Uterus (tissue), 3 donors: ENCODE measurements at regions not wholly inside any gene's neighbourhood (a gene's known extent, or its start where the extent isn't known, plus 50 kb on each side); places are given as distances from the start of the nearest gene placed in this dataset.

Source experiments
- DNase-seq, 2 donors: peaks; one replicate each; pipeline ENCODE4 v3.0.0-alpha.2; 2019 to 2020
- H3K27ac ChIP-seq, 2 donors: fragments of 200-600 bp; sonication (generic); 1 replicate in 1 of 2; 2 replicates in 1 of 2; pipeline ENCODE4 v1.5.1; 2016 to 2018
- H3K27me3 ChIP-seq, 2 donors: fragments of 200-600 bp; sonication (generic); one replicate each; pipeline ENCODE4 v1.5.1; 2018 to 2019; ENCODE audit warnings: control low read depth in 1 of 2
- H3K36me3 ChIP-seq, 2 donors: fragments of 200-600 bp; sonication (generic); one replicate each; pipeline ENCODE4 v1.5.1; 2019; ENCODE audit warnings: control low read depth in 1 of 2
- H3K4me1 ChIP-seq, 2 donors: fragments of 200-600 bp; sonication (generic); one replicate each; pipeline ENCODE4 v1.5.1; 2018 to 2019; ENCODE audit warnings: control low read depth in 1 of 2
- H3K4me3 ChIP-seq, 2 donors: fragments of 200-600 bp; sonication (generic); 1 replicate in 1 of 2; 2 replicates in 1 of 2; pipeline ENCODE4 v1.5.1; 2018 to 2019; ENCODE audit warnings: mild to moderate bottlenecking in 1 of 2
- H3K9me3 ChIP-seq, 2 donors: fragments of 200-600 bp; sonication (generic); one replicate each; pipeline ENCODE4 v1.5.1; 2019; ENCODE audit warnings: control low read depth in 1 of 2
- POLR2A ChIP-seq, 2 donors: fragments of 450-650 bp; IDR thresholded peaks; one replicate each; pipeline ENCODE4 v1.6.1; 2016; ENCODE audit warnings: antibody characterized with exemption in 2 of 2, mild to moderate bottlenecking in 1 of 2, moderate library complexity in 1 of 2
- intact Hi-C: fragments of 100-400 bp; cut with DNase I; formaldehyde crosslinking; loops from one replicate; pipeline ENCODE4 v1.15.1; 2023; ENCODE audit warnings: low total_unique reads
- TF ChIP-seq, protein P1 (sequence below), 4 experiments: fragments of 200-600 bp in 2 of 4; fragments of 450-650 bp in 2 of 4; sonication (generic) in 2 of 4; IDR thresholded peaks; one replicate each; pipeline ENCODE4 v1.5.1; 2016 to 2019; ENCODE audit warnings: antibody characterized with exemption in 4 of 4, mild to moderate bottlenecking in 2 of 4, moderate library complexity in 1 of 4
- donor health status: DM: yes; HTN: yes; CAD: no.

DNA sequence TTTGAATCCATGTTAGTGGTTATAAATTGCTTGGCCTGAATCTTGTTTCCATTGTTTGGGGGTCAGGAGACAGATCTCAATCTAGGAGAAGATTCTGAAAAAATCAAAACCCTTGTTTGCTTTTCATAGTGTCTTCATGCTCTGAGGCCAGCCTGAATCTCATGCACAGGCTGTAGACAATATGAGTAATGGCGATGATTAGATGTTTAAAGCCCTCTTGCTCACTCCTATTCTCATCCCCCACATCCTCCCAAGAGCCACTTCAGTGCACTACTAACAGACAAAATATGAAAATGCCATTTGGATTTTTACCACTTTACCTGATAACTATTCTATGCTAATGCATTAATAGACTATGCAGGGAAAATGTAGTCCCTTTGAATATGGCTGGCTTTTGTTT is 129.4 kb downstream of the NUDT12 start:
- no peak for DNase-seq
- no peaks in the 10 kb centered on the region for H3K4me1 ChIP-seq
- no peaks in the 10 kb centered on the region for H3K27me3 ChIP-seq
- TF ChIP-seq, protein P1, sequence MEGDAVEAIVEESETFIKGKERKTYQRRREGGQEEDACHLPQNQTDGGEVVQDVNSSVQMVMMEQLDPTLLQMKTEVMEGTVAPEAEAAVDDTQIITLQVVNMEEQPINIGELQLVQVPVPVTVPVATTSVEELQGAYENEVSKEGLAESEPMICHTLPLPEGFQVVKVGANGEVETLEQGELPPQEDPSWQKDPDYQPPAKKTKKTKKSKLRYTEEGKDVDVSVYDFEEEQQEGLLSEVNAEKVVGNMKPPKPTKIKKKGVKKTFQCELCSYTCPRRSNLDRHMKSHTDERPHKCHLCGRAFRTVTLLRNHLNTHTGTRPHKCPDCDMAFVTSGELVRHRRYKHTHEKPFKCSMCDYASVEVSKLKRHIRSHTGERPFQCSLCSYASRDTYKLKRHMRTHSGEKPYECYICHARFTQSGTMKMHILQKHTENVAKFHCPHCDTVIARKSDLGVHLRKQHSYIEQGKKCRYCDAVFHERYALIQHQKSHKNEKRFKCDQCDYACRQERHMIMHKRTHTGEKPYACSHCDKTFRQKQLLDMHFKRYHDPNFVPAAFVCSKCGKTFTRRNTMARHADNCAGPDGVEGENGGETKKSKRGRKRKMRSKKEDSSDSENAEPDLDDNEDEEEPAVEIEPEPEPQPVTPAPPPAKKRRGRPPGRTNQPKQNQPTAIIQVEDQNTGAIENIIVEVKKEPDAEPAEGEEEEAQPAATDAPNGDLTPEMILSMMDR (IDR thresholded peaks at IDR 0.05) = no peak
- no peak for TF ChIP-seq POLR2A (IDR thresholded peaks at IDR 0.05)
- H3K4me3 ChIP-seq = no peak overlapping the region
- intact Hi-C loops = no loop called here
- H3K9me3 ChIP-seq = no peaks in the 10 kb centered on the region
- H3K36me3 ChIP-seq = no peaks in the 10 kb centered on the region
- no peak overlapping the region for H3K27ac ChIP-seq

DNA sequence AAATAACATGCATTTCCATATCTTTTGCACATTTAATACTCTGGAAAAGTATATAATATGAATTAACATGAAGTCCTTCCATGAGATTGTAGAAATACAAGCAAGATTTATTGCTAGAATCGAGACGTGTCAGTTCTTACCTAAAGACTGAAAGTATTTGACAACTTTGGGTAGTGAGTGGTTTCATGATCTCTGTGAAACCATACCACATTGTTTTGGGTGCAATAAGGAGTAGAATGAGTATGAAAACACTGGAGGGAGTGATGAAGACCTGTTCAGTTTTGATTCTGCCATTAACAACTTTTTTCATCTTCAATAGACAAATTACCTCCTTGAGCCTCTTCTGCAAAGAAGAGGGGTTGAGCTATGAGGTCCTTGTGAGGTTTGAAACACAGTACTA is 133.7 kb downstream of the NUDT12 start:
- Histone ChIP-seq H3K27me3 (no peaks in the 10 kb centered on the region), H3K36me3 (no peaks in the 10 kb centered on the region), H3K9me3 (no peaks in the 10 kb centered on the region), H3K4me1 (no peaks in the 10 kb centered on the region), H3K27ac (no peak overlapping the region), H3K4me3 (no peak overlapping the region)
- TF ChIP-seq POLR2A (IDR thresholded peaks at IDR 0.05) = no peak
- TF ChIP-seq, protein P1 (IDR thresholded peaks at IDR 0.05) = no peak
- DNase-seq = no peak
- intact Hi-C loops = no loop called here

DNA sequence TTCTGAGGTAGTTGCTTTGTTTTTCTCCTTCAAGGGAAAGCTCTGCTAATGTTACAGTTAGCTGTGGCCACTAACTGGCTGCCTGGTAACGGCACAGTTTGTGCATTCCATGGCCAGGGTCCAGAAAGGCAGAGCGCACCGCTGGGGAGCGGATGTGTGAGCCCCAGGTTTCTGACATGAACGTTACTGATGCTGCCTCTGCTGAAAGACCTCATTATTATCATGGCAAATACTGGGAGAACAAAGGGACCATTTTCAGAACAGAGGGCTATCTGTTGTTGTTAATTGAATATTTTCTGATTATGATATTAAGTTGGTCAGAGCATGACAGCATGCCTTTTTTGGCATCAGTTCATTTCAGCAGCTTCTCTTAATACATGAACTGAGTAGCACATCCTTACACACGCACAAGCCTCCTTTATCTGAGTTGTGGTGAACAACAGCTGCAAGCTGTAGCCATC is 134.1 kb downstream of the NUDT12 start:
- TF ChIP-seq, protein P1 (IDR thresholded peaks at IDR 0.05) = no peak
- TF ChIP-seq POLR2A (IDR thresholded peaks at IDR 0.05) = no peak
- no peak overlapping the region for H3K27ac ChIP-seq
- no peaks in the 10 kb centered on the region for H3K27me3 ChIP-seq
- H3K36me3 ChIP-seq = no peaks in the 10 kb centered on the region
- H3K4me1 ChIP-seq = no peaks in the 10 kb centered on the region
- intact Hi-C loops = no loop called here
- no peaks in the 10 kb centered on the region for H3K9me3 ChIP-seq
- no peak for DNase-seq
- H3K4me3 ChIP-seq = no peak overlapping the region

DNA sequence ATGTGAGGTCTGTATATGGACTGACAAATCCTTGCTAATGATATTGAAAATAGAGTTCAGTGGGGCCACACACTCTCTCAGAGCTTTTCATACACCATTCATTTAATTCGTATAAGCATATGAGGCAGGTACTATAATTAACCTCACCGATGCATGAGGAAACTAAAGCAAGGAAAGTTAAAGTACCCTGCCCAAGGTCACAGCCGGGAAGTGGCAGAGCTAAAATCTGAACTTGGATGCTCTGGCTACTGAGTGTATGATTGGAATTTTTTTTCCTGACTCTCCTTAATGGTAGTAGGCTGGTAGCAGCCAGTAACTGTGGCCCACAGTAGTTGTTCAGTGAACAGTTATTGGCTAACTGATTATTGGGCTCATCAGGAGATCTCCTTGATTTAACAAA is 135.3 kb downstream of the NUDT12 start:
- Histone ChIP-seq H3K4me1 (no peaks in the 10 kb centered on the region), H3K27ac (no peak overlapping the region)
- intact Hi-C loops = no loop called here

DNA sequence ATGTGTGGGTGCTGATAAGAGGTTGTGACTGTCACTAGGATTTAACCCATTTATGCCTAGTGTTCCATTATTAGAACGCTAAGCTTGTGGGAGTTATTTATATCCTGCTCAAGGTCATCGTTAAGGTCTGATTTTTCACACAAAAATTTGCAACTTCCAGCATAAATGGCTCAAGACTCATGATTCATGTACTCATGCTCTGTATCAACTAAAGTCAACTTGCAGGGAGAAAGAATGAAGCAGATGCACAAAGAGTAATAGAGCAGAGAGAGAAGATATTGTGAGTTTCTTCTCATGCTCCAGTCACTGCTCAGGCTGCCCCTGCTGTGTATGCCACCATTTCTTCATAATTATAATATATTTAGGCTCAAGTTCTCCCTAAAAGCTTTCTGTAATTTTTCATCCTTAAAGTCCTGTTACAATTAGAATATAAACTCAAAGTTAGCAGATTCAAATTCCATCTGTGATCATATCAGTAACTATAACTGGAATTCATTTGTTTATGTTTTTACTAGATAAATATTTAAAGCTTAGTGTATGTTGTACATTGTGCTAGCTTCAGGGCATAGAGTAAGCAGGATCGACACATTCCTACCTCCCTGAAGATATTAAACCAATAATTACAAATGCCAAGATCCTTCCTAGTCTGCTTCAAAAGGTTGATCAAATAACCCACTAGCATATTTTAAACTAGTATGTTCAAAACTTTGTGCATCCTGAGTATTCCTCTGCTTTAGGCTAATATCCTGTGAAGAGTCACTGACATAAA is 136.7 kb downstream of the NUDT12 start:
- no peaks in the 10 kb centered on the region for H3K9me3 ChIP-seq
- H3K36me3 ChIP-seq = no peaks in the 10 kb centered on the region
- H3K27ac ChIP-seq = no peak overlapping the region
- H3K4me1 ChIP-seq = no peaks in the 10 kb centered on the region
- no peaks in the 10 kb centered on the region for H3K27me3 ChIP-seq
- no peak for DNase-seq
- H3K4me3 ChIP-seq = no peak overlapping the region
- no peak for TF ChIP-seq POLR2A (IDR thresholded peaks at IDR 0.05)
- TF ChIP-seq, protein P1 (IDR thresholded peaks at IDR 0.05) = no peak
- intact Hi-C loops = no loop called here

More for the DNA sequence above, 135.3 kb downstream of the NUDT12 start:
- no peaks in the 10 kb centered on the region for H3K36me3 ChIP-seq
- H3K9me3 ChIP-seq = no peaks in the 10 kb centered on the region
- TF ChIP-seq, protein P1 (IDR thresholded peaks at IDR 0.05) = no peak
- TF ChIP-seq POLR2A (IDR thresholded peaks at IDR 0.05) = no peak
- H3K4me3 ChIP-seq = no peak overlapping the region
- H3K27me3 ChIP-seq = no peaks in the 10 kb centered on the region
- no peak for DNase-seq
